NCI-H345 (cell line): ENCODE measurements at regions not wholly inside any gene's neighbourhood (a gene's known extent, or its start where the extent isn't known, plus 50 kb on each side); places are given as distances from the start of the nearest gene placed in this dataset.

Source experiments
- DNase-seq: peaks from one replicate; lab custom pipeline; 2025; lab: John Stamatoyannopoulos, UW

- no peak for DNase-seq
Observed at GRCh38 chr11:43575913-43576310, 104.6 kb upstream of the HSD17B12 start.

GRCh38 chr11:43576320-43576802 is 104.2 kb upstream of the HSD17B12 start:
- no peak for DNase-seq

- DNase-seq, result peak; percentile 15
Observed at GRCh38 chr11:43576803-43577521, 103.6 kb upstream of the HSD17B12 start.

GRCh38 chr11:43577566-43578264 is 102.8 kb upstream of the HSD17B12 start:
- DNase-seq, result no peak

GRCh38 chr11:43578346-43579170 is 102.0 kb upstream of the HSD17B12 start:
- DNase-seq, result no peak

- DNase-seq, result peak; percentile 28
Observed at GRCh38 chr11:43579171-43579918, 101.2 kb upstream of the HSD17B12 start.

- DNase-seq, result no peak
Observed at GRCh38 chr11:43579919-43580276, 100.6 kb upstream of the HSD17B12 start.

GRCh38 chr11:43580735-43581369 is 99.7 kb upstream of the HSD17B12 start:
- DNase-seq, result no peak

GRCh38 chr11:43581370-43582023 is 99.0 kb upstream of the HSD17B12 start:
- no peak for DNase-seq

- no peak for DNase-seq
Observed at GRCh38 chr11:43582024-43582862, 98.3 kb upstream of the HSD17B12 start.

- no peak for DNase-seq
Observed at GRCh38 chr11:43582863-43583462, 97.6 kb upstream of the HSD17B12 start.

- DNase-seq, result no peak
Observed at GRCh38 chr11:43583548-43583947, 97.0 kb upstream of the HSD17B12 start.

GRCh38 chr11:43585877-43586608 is 94.5 kb upstream of the HSD17B12 start:
- no peak for DNase-seq

GRCh38 chr11:43589601-43590250 is 90.8 kb upstream of the HSD17B12 start:
- DNase-seq, result no peak

GRCh38 chr11:43601511-43601910 is 79.0 kb upstream of the HSD17B12 start:
- no peak for DNase-seq

- DNase-seq, result no peak
Observed at GRCh38 chr11:43602670-43603069, 77.9 kb upstream of the HSD17B12 start.

GRCh38 chr11:43614214-43614613 is 66.3 kb upstream of the HSD17B12 start:
- DNase-seq, result no peak

GRCh38 chr11:43619863-43620505 is 60.6 kb upstream of the HSD17B12 start:
- DNase-seq, result no peak
